ENCODE measurements at regions not wholly inside any gene's neighbourhood (a gene's known extent, or its start where the extent isn't known, plus 50 kb on each side); places are given as distances from the start of the nearest gene placed in this dataset.

- TF ChIP-seq REST (IDR thresholded peaks at IDR 0.05; ENCODE audit: insufficient read depth in 1 of 2, low read depth in 2 of 2, low read length in 2 of 2): no peak
- no peak for TF ChIP-seq POLR2AphosphoS5 (IDR thresholded peaks at IDR 0.05; ENCODE audit: low read depth, low read length)
- no peak for TF ChIP-seq SIN3A (IDR thresholded peaks at IDR 0.05; ENCODE audit: borderline replicate concordance, insufficient read depth, low read length)
- TF ChIP-seq FOXP2 (optimal IDR thresholded peaks at IDR 0.05; ENCODE audit: borderline replicate concordance, extremely low read depth, extremely low read length, insufficient read depth): no peak
Observed at GRCh38 chr11:11769782-11770181, 72.0 kb upstream of the USP47 start.

GRCh38 chr11:11769362-11769761 is 72.4 kb upstream of the USP47 start:
- no peak for TF ChIP-seq TAF1 (IDR thresholded peaks at IDR 0.05; ENCODE audit: borderline replicate concordance, insufficient read depth, low read length)
- TF ChIP-seq REST (IDR thresholded peaks at IDR 0.05; ENCODE audit: insufficient read depth in 1 of 2, low read depth in 2 of 2, low read length in 2 of 2): no peak
- no peak for TF ChIP-seq SIN3A (IDR thresholded peaks at IDR 0.05; ENCODE audit: borderline replicate concordance, insufficient read depth, low read length)
- TF ChIP-seq POLR2AphosphoS5 (IDR thresholded peaks at IDR 0.05; ENCODE audit: low read depth, low read length): no peak
- no peak for TF ChIP-seq FOXP2 (optimal IDR thresholded peaks at IDR 0.05; ENCODE audit: borderline replicate concordance, extremely low read depth, extremely low read length, insufficient read depth)

GRCh38 chr11:11764423-11764803 is 77.4 kb upstream of the USP47 start:
- TF ChIP-seq SIN3A (IDR thresholded peaks at IDR 0.05; ENCODE audit: borderline replicate concordance, insufficient read depth, low read length) (no peak), TAF1 (IDR thresholded peaks at IDR 0.05; ENCODE audit: borderline replicate concordance, insufficient read depth, low read length) (no peak), REST (IDR thresholded peaks at IDR 0.05; ENCODE audit: insufficient read depth in 1 of 2, low read depth in 2 of 2, low read length in 2 of 2) (no peak), POLR2AphosphoS5 (IDR thresholded peaks at IDR 0.05; ENCODE audit: low read depth, low read length) (no peak), FOXP2 (optimal IDR thresholded peaks at IDR 0.05; ENCODE audit: borderline replicate concordance, extremely low read depth, extremely low read length, insufficient read depth) (no peak)

GRCh38 chr11:11763796-11764422 is 77.9 kb upstream of the USP47 start:
- TF ChIP-seq FOXP2 (optimal IDR thresholded peaks at IDR 0.05; ENCODE audit: borderline replicate concordance, extremely low read depth, extremely low read length, insufficient read depth) (no peak), SIN3A (IDR thresholded peaks at IDR 0.05; ENCODE audit: borderline replicate concordance, insufficient read depth, low read length) (no peak), POLR2AphosphoS5 (IDR thresholded peaks at IDR 0.05; ENCODE audit: low read depth, low read length) (no peak), REST (IDR thresholded peaks at IDR 0.05; ENCODE audit: insufficient read depth in 1 of 2, low read depth in 2 of 2, low read length in 2 of 2) (no peak), TAF1 (IDR thresholded peaks at IDR 0.05; ENCODE audit: borderline replicate concordance, insufficient read depth, low read length) (no peak)

GRCh38 chr11:11760838-11761237 is 80.9 kb upstream of the USP47 start:
- TF ChIP-seq TAF1 (IDR thresholded peaks at IDR 0.05; ENCODE audit: borderline replicate concordance, insufficient read depth, low read length) (no peak), SIN3A (IDR thresholded peaks at IDR 0.05; ENCODE audit: borderline replicate concordance, insufficient read depth, low read length) (no peak), FOXP2 (optimal IDR thresholded peaks at IDR 0.05; ENCODE audit: borderline replicate concordance, extremely low read depth, extremely low read length, insufficient read depth) (no peak), POLR2AphosphoS5 (IDR thresholded peaks at IDR 0.05; ENCODE audit: low read depth, low read length) (no peak), REST (IDR thresholded peaks at IDR 0.05; ENCODE audit: insufficient read depth in 1 of 2, low read depth in 2 of 2, low read length in 2 of 2) (no peak)
